ENCODE measurements at regions not wholly inside any gene's neighbourhood (a gene's known extent, or its start where the extent isn't known, plus 50 kb on each side); places are given as distances from the start of the nearest gene placed in this dataset.

DNA sequence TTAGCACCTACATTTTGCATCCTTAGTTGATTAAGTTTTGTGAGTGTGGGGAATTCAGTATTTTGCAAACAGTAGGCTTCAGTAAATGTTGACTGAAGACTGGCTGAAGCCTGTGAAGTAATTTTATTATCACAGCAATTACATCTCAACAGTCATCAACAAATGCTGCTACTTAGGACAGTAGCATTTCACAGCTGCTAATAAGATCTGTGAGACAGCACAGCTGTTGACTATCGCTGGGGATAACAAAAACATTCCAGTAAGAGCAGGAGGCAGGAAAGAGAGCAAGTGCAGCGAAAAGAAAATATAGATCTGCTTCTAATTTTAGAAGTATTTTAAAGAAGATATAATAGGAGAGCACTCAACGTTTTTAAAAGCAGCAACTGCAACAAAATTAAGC lies 117.3 kb upstream of the FGF10 start:
- Mint-ChIP-seq H3K4me3 (no peak overlapping the region), H3K36me3 (ENCODE audit: low read depth) (no peaks in the 10 kb centered on the region)

DNA sequence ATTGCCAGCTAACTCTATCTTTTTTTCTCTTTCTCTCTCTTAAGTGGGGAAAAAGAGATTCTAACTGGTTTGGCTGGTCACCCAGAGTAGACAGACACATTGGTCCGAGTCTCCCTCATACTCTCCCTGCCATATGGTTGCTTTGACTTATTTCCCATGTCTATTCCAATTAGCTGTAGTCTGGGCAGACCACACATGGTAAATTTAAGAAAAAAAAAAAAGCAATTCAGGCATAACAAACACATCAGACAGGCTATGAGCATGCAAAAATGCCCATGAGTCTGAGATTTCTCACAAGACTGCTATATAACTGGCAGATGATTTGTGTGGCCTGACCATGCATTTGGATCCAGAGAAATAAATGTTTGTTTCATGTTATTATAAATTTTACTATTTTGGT lies 110.2 kb upstream of the FGF10 start:
- no peak for DNase-seq
- H3K4me3 Mint-ChIP-seq, result no peak overlapping the region
- no peak overlapping the region for H3K27ac Mint-ChIP-seq
- no peaks in the 10 kb centered on the region for H3K27me3 Mint-ChIP-seq
- H3K36me3 Mint-ChIP-seq (ENCODE audit: low read depth), result no peaks in the 10 kb centered on the region
- H3K4me1 Mint-ChIP-seq, result no peaks in the 10 kb centered on the region
- H3K9me3 Mint-ChIP-seq, result no peaks in the 10 kb centered on the region
- ChIA-PET POLR2A (no interaction called here), CTCF (no interaction called here)

More for the DNA sequence above, 117.3 kb upstream of the FGF10 start:
- Mint-ChIP-seq H3K4me1 (no peaks in the 10 kb centered on the region), H3K9me3 (no peaks in the 10 kb centered on the region), H3K27me3 (no peaks in the 10 kb centered on the region), H3K27ac (no peak overlapping the region)
- ChIA-PET POLR2A (no interaction called here), CTCF (no interaction called here)
- no peak for DNase-seq

DNA sequence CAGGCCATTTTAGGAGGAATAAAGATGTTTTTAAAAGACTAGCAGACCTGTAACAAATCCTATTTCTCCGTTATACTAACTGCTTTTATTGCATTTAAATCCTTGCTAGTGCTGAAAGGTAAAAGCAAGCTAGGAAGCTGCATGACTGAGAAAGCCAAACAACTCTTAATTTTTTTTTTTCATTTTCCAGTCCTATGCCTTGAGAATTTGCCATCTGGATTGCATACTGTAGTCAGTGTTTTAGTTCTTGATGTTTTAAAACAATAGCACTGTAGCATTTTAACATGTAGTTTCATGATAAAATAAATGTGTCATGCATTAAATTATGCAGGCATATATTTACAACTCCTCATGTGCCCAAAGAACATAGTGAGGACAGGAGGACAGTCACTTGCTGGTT lies 108.4 kb upstream of the FGF10 start:
- DNase-seq, result no peak
- CTCF ChIA-PET, result no interaction called here
- Mint-ChIP-seq H3K27me3 (no peaks in the 10 kb centered on the region), H3K27ac (no peak overlapping the region), H3K4me3 (no peak overlapping the region), H3K9me3 (peaks cover 6% of the 10 kb centered on the region), H3K36me3 (ENCODE audit: low read depth) (no peaks in the 10 kb centered on the region), H3K4me1 (no peaks in the 10 kb centered on the region)
- POLR2A ChIA-PET, result no interaction called here

DNA sequence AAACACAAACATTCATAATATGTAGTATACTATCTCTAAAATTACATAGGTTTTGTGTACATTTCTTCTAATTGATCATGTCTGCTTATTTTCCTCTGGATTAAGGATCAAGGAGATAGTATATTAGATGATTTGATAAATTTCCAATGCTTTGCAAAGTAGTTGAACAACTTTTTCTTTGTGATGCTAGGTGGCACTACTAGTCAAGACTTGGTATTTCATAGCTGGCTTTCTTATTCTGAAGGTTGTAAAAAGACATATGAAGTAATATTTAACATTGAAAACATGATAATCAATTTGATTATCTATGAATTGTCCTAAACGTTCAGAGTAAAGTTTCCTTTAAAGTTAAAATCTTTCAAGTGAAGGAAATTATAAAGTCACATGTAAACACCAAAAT lies 106.1 kb upstream of the FGF10 start:
- Mint-ChIP-seq H3K27ac (no peak overlapping the region), H3K9me3 (peaks cover 6% of the 10 kb centered on the region)

DNA sequence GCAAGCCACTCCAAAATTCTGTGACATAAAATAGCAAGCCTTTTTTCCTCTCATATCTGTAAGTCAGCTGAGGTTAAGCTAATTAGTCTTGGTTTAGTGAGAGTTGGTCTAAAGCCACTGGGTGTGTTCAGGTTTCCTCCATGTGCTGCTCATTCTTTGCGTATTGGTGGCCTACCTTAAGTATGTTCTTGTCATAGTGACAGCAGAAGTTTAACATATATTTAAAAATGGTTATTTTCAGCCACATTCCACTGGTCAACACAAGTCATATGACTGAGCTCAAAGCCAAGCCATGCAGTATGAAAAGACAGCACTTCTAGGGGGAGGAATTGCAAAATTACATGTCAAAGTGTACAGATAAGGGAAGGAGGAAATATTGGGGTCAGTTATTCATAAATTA lies 100.5 kb upstream of the FGF10 start:
- DNase-seq, result no peak

More for the DNA sequence above, 106.1 kb upstream of the FGF10 start:
- Mint-ChIP-seq H3K4me1 (no peaks in the 10 kb centered on the region), H3K27me3 (no peaks in the 10 kb centered on the region), H3K4me3 (no peak overlapping the region), H3K36me3 (ENCODE audit: low read depth) (no peaks in the 10 kb centered on the region)
- ChIA-PET POLR2A (no interaction called here), CTCF (no interaction called here)
- no peak for DNase-seq

DNA sequence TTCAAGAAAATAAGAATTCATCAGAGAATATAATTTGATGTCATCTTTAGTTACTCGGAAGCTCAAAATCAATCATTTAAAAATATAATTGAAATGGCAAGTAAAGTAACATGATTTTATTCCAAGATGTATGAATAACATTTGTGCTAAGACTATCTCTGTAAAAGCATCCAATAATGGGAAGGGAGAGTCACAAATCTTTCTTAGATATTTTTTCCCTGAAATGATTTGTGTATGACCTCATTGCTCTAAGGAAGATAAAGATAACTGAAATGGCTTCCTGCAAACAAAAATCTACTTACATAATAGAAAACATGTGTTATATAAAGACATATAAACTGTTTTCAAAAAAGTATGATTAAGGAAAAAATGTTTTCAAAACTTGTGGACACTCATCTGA lies 97.4 kb upstream of the FGF10 start:
- ChIA-PET CTCF (no interaction called here), POLR2A (no interaction called here)
- Mint-ChIP-seq H3K4me3 (no peak overlapping the region), H3K27ac (no peak overlapping the region), H3K36me3 (ENCODE audit: low read depth) (no peaks in the 10 kb centered on the region), H3K4me1 (no peaks in the 10 kb centered on the region), H3K9me3 (no peaks in the 10 kb centered on the region), H3K27me3 (no peaks in the 10 kb centered on the region)
- DNase-seq, result no peak

More for the DNA sequence above, 100.5 kb upstream of the FGF10 start:
- H3K36me3 Mint-ChIP-seq (ENCODE audit: low read depth), result no peaks in the 10 kb centered on the region
- CTCF ChIA-PET, result no interaction called here
- no peaks in the 10 kb centered on the region for H3K27me3 Mint-ChIP-seq
- POLR2A ChIA-PET, result no interaction called here
- no peak overlapping the region for H3K27ac Mint-ChIP-seq
- no peak overlapping the region for H3K4me3 Mint-ChIP-seq
- peaks cover 6% of the 10 kb centered on the region for H3K9me3 Mint-ChIP-seq
- H3K4me1 Mint-ChIP-seq, result no peaks in the 10 kb centered on the region

DNA sequence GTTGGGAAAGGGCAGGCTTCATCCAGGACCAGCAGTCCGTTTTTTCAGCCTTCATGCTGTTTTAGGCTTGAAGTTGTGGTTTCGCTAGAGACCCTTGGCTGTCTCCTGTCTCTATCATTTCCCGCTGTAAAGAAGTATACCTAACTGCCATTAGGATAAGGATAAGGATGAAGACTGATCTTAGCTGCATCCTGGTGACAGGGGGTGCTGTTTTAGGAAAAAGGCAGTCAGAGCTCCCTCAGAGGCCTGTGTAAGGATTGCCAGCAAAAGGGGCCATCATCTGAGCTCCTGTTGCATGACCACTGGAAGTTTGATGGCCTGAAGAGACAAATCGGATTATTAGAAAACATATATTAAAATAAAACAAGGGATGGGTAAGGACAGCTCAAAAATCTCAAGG lies 64.8 kb upstream of the FGF10 start:
- H3K27me3 Mint-ChIP-seq, result no peaks in the 10 kb centered on the region
- peaks cover 5% of the 10 kb centered on the region for H3K9me3 Mint-ChIP-seq
- H3K4me3 Mint-ChIP-seq, result no peak overlapping the region
- POLR2A ChIA-PET, result no interaction called here
- no peak overlapping the region for H3K27ac Mint-ChIP-seq
- no peaks in the 10 kb centered on the region for H3K4me1 Mint-ChIP-seq
- DNase-seq, result no peak
- CTCF ChIA-PET, result interaction anchor here (1.0 kb wide), 1 partner anchor 38 kb away, joined by 3 read pairs; no protein-coding TSS in a partner anchor
- no peaks in the 10 kb centered on the region for H3K36me3 Mint-ChIP-seq (ENCODE audit: low read depth)

DNA sequence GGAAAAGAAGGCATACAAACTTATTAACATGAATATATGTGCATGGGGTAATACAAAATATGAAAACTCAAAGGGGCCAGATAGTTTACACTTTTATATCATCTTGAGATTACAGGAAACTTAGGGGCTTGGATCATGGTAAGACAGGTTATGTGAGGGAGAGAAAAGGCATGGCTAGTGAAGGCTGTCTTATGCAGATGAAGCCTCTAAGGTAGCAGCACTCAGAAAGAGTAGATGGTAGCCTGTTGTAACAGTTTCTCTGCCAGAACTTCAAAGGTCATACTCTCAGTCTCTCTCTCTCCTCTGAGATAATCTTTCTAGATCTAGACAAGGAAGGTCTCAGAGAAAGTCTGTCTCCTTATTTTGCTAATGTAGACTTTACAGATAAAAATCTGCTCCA lies 57.2 kb upstream of the FGF10 start:
- H3K27me3 Mint-ChIP-seq, result no peaks in the 10 kb centered on the region
- POLR2A ChIA-PET, result no interaction called here

DNA sequence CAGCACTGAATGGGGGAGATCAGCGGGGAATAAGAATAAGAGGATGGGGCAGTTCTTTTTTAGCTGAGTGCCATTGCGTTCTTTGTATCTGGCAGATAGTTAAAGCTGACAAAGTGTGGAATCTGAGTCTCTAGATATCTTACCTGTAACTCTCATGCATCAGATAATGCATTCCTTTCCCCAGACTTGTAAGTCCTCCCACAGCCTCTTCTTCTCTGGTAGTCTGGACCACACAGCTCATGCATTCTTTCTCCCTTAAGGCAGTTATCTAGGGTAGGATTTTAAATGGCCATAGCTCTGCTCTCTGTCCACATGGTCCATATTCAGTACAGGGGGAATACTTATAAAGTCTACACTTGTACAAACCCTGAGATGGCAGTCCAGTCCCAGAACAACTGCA lies 54.0 kb upstream of the FGF10 start:
- Mint-ChIP-seq H3K36me3 (ENCODE audit: low read depth) (no peaks in the 10 kb centered on the region), H3K4me3 (no peak overlapping the region), H3K27ac (no peak overlapping the region), H3K4me1 (no peaks in the 10 kb centered on the region), H3K27me3 (no peaks in the 10 kb centered on the region), H3K9me3 (no peaks in the 10 kb centered on the region)
- POLR2A ChIA-PET, result no interaction called here
- DNase-seq, result no peak
- CTCF ChIA-PET, result no interaction called here

More for the DNA sequence above, 57.2 kb upstream of the FGF10 start:
- DNase-seq, result no peak
- Mint-ChIP-seq H3K4me3 (no peak overlapping the region), H3K27ac (no peak overlapping the region), H3K36me3 (ENCODE audit: low read depth) (no peaks in the 10 kb centered on the region), H3K4me1 (no peaks in the 10 kb centered on the region), H3K9me3 (no peaks in the 10 kb centered on the region)
- CTCF ChIA-PET, result no interaction called here

DNA sequence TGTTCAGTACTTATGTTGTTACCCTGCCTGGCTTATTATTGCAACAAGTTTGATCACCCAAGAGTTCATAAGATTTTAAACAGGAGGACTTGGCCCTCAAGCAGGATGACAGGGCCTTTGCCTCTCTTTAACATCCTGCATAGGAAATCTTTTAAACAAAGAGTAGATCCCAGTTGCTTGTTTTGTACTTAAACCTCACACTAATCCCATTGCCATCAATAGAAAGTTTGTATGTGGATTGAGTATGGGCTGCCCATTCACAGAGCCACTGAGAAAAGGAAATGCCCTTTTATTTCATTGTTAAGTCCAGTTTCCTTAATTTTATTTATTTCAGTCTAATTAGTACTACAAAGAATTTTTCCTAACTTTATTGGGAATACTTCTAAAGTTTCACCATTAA lies 52.2 kb upstream of the FGF10 start:
- no peak overlapping the region for H3K27ac Mint-ChIP-seq
- POLR2A ChIA-PET, result no interaction called here
- H3K9me3 Mint-ChIP-seq, result no peaks in the 10 kb centered on the region
- no peak for DNase-seq
- H3K36me3 Mint-ChIP-seq (ENCODE audit: low read depth), result no peaks in the 10 kb centered on the region
- CTCF ChIA-PET, result no interaction called here
- H3K4me1 Mint-ChIP-seq, result no peaks in the 10 kb centered on the region
- no peak overlapping the region for H3K4me3 Mint-ChIP-seq
- H3K27me3 Mint-ChIP-seq, result no peaks in the 10 kb centered on the region

DNA sequence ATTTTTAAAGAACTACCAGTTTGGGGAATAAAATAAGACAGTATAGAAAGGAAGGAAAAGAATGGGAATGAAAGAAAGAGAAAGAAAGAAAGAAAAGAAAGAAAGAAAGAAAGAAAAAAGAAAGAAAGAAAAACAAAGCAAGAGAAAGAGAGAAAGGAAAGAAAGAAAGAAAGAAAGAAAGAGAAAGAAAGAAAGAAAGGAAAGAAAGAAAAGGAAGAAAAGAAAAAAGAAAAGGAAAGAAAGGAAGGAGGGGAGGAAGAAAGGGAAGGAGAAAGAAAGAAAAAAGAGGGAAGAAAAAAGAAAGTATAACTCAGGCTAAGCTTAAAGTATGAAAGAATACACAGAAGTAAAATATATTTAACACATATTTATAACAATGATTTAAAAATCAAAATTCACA lies 51.0 kb upstream of the FGF10 start:
- POLR2A ChIA-PET, result no interaction called here
- no peaks in the 10 kb centered on the region for H3K9me3 Mint-ChIP-seq
- no peak for DNase-seq
- CTCF ChIA-PET, result interaction anchor here (0.5 kb wide), 1 partner anchor 1631 kb away, joined by 3 read pairs; no protein-coding TSS in a partner anchor
- H3K4me3 Mint-ChIP-seq, result no peak overlapping the region
- no peaks in the 10 kb centered on the region for H3K36me3 Mint-ChIP-seq (ENCODE audit: low read depth)
- no peaks in the 10 kb centered on the region for H3K4me1 Mint-ChIP-seq
- no peaks in the 10 kb centered on the region for H3K27me3 Mint-ChIP-seq
- no peak overlapping the region for H3K27ac Mint-ChIP-seq
